IgD-negative memory B cell (primary cell): ENCODE measurements at regions not wholly inside any gene's neighbourhood (a gene's known extent, or its start where the extent isn't known, plus 50 kb on each side); places are given as distances from the start of the nearest gene placed in this dataset.
A peak's percentile ranks its signal among the peaks of the same experiment; 100 is the strongest.

ENCODE experiments used
- H3K27ac Mint-ChIP-seq, 3 donors: one replicate each; pipeline ENCODE4 v1.8.0; 2020 to 2022; ENCODE audit warnings: mild to moderate bottlenecking in 3 of 3, mixed read lengths in 3 of 3, moderate library complexity in 1 of 3
- H3K27me3 Mint-ChIP-seq: one replicate; pipeline ENCODE4 v1.8.0; 2021; ENCODE audit warnings: mixed read lengths
- H3K36me3 Mint-ChIP-seq: one replicate; pipeline ENCODE4 v1.8.0; 2020; ENCODE audit warnings: mild to moderate bottlenecking, mixed read lengths
- H3K4me1 Mint-ChIP-seq, 3 donors: one replicate each; pipeline ENCODE4 v1.8.0; 2020 to 2022; ENCODE audit warnings: mixed read lengths in 3 of 3, mild to moderate bottlenecking in 1 of 3
- H3K4me3 Mint-ChIP-seq, 4 donors: one replicate each; pipeline ENCODE4 v1.8.0; 2020 to 2022; ENCODE audit warnings: mild to moderate bottlenecking in 4 of 4, mixed read lengths in 4 of 4, moderate library complexity in 3 of 4
- H3K9me3 Mint-ChIP-seq, 3 donors: one replicate each; pipeline ENCODE4 v1.8.0; 2020 to 2021; ENCODE audit warnings: mixed read lengths in 3 of 3, mild to moderate bottlenecking in 1 of 3

GRCh38 chr2:181114021-181114420, 133.6 kb downstream of the UBE2E3 start:
- H3K4me3 Mint-ChIP-seq, result no peak overlapping the region

GRCh38 chr2:181116261-181116660, 135.9 kb downstream of the UBE2E3 start:
- H3K4me3 Mint-ChIP-seq, result no peak overlapping the region
- no peaks in the 10 kb centered on the region for H3K36me3 Mint-ChIP-seq
- H3K4me1 Mint-ChIP-seq, result peaks cover 0 to 3% (median 0%) of the 10 kb centered on the region in 3 donors
- H3K9me3 Mint-ChIP-seq, result peaks cover 0 to 3% (median 2%) of the 10 kb centered on the region in 3 donors
- no peak overlapping the region for H3K27ac Mint-ChIP-seq
- peaks cover 1% of the 10 kb centered on the region for H3K27me3 Mint-ChIP-seq

More at GRCh38 chr2:181114021-181114420, 133.6 kb downstream of the UBE2E3 start:
- Mint-ChIP-seq H3K27ac (no peak overlapping the region), H3K4me1 (no peaks in the 10 kb centered on the region), H3K9me3 (peaks cover 0 to 2% (median 0%) of the 10 kb centered on the region in 3 donors), H3K36me3 (peaks cover 2% of the 10 kb centered on the region), H3K27me3 (peaks cover 3% of the 10 kb centered on the region)

- Mint-ChIP-seq H3K9me3 (peaks cover 0 to 3% (median 2%) of the 10 kb centered on the region in 3 donors), H3K36me3 (no peaks in the 10 kb centered on the region), H3K4me3 (no peak overlapping the region), H3K27me3 (peaks cover 1% of the 10 kb centered on the region), H3K27ac (no peak overlapping the region), H3K4me1 (peaks cover 0 to 5% (median 0%) of the 10 kb centered on the region in 3 donors)
Measured at GRCh38 chr2:181117206-181117925, 137.0 kb downstream of the UBE2E3 start.

- Mint-ChIP-seq H3K36me3 (no peaks in the 10 kb centered on the region), H3K27ac (no peak overlapping the region), H3K4me3 (no peak overlapping the region), H3K4me1 (peaks cover 10 to 20% (median 14%) of the 10 kb centered on the region in 3 donors), H3K27me3 (peaks cover 1% of the 10 kb centered on the region), H3K9me3 (peaks cover 0 to 3% (median 0%) of the 10 kb centered on the region in 3 donors)
Measured at GRCh38 chr2:181120625-181121024, 140.2 kb downstream of the UBE2E3 start.

- peaks cover 0 to 3% (median 0%) of the 10 kb centered on the region in 3 donors for H3K9me3 Mint-ChIP-seq
- peaks cover 1% of the 10 kb centered on the region for H3K27me3 Mint-ChIP-seq
- no peaks in the 10 kb centered on the region for H3K36me3 Mint-ChIP-seq
- peaks cover 13 to 21% (median 14%) of the 10 kb centered on the region in 3 donors for H3K4me1 Mint-ChIP-seq
- H3K4me3 Mint-ChIP-seq, result peak overlapping the region in 2 of 4 donors; percentile 6 to 21
- peak overlapping the region in 1 of 3 donors; percentile 1 for H3K27ac Mint-ChIP-seq
Measured at GRCh38 chr2:181121996-181122395, 141.6 kb downstream of the UBE2E3 start.

GRCh38 chr2:181122601-181123000, 142.2 kb downstream of the UBE2E3 start:
- Mint-ChIP-seq H3K27me3 (peaks cover 1% of the 10 kb centered on the region), H3K9me3 (peaks cover 0 to 3% (median 0%) of the 10 kb centered on the region in 3 donors), H3K4me1 (peaks cover 14 to 21% (median 15%) of the 10 kb centered on the region in 3 donors), H3K4me3 (no peak overlapping the region), H3K36me3 (no peaks in the 10 kb centered on the region), H3K27ac (no peak overlapping the region)

- H3K9me3 Mint-ChIP-seq, result peaks cover 0 to 3% (median 0%) of the 10 kb centered on the region in 3 donors
- peak overlapping the region; percentile 0 to 52 (median 50) for H3K4me3 Mint-ChIP-seq
- peaks cover 14 to 21% (median 15%) of the 10 kb centered on the region in 3 donors for H3K4me1 Mint-ChIP-seq
- H3K27ac Mint-ChIP-seq, result peak overlapping the region; percentile 8 to 94 (median 84)
- H3K36me3 Mint-ChIP-seq, result no peaks in the 10 kb centered on the region
- H3K27me3 Mint-ChIP-seq, result no peaks in the 10 kb centered on the region
Measured at GRCh38 chr2:181123798-181124231, 143.4 kb downstream of the UBE2E3 start.

- Mint-ChIP-seq H3K4me1 (peaks cover 14 to 21% (median 15%) of the 10 kb centered on the region in 3 donors), H3K9me3 (peaks cover 0 to 4% (median 1%) of the 10 kb centered on the region in 3 donors), H3K36me3 (no peaks in the 10 kb centered on the region), H3K27me3 (no peaks in the 10 kb centered on the region), H3K27ac (peak overlapping the region; percentile 8 to 94 (median 84)), H3K4me3 (peak overlapping the region in 2 of 4 donors; percentile 2 to 23)
Measured at GRCh38 chr2:181124497-181124896, 144.1 kb downstream of the UBE2E3 start.

GRCh38 chr2:181125359-181125758, 145.0 kb downstream of the UBE2E3 start:
- Mint-ChIP-seq H3K27me3 (no peaks in the 10 kb centered on the region), H3K4me3 (peak overlapping the region in 1 of 4 donors; percentile 4), H3K36me3 (no peaks in the 10 kb centered on the region), H3K9me3 (peaks cover 0 to 4% (median 1%) of the 10 kb centered on the region in 3 donors), H3K4me1 (peaks cover 14 to 21% (median 15%) of the 10 kb centered on the region in 3 donors), H3K27ac (no peak overlapping the region)

- H3K4me3 Mint-ChIP-seq, result no peak overlapping the region
- no peak overlapping the region for H3K27ac Mint-ChIP-seq
- peaks cover 0 to 2% (median 1%) of the 10 kb centered on the region in 3 donors for H3K9me3 Mint-ChIP-seq
- no peaks in the 10 kb centered on the region for H3K36me3 Mint-ChIP-seq
- peaks cover 18 to 21% (median 20%) of the 10 kb centered on the region in 3 donors for H3K4me1 Mint-ChIP-seq
- H3K27me3 Mint-ChIP-seq, result no peaks in the 10 kb centered on the region
Measured at GRCh38 chr2:181126311-181126868, 146.0 kb downstream of the UBE2E3 start.

- Mint-ChIP-seq H3K9me3 (peaks cover 0 to 2% (median 1%) of the 10 kb centered on the region in 3 donors), H3K4me1 (peaks cover 18 to 22% (median 20%) of the 10 kb centered on the region in 3 donors), H3K27me3 (no peaks in the 10 kb centered on the region), H3K36me3 (no peaks in the 10 kb centered on the region), H3K27ac (no peak overlapping the region), H3K4me3 (no peak overlapping the region)
Measured at GRCh38 chr2:181128199-181128598, 147.8 kb downstream of the UBE2E3 start.

GRCh38 chr2:181129364-181130056, 149.1 kb downstream of the UBE2E3 start:
- Mint-ChIP-seq H3K27me3 (no peaks in the 10 kb centered on the region), H3K4me3 (no peak overlapping the region), H3K36me3 (no peaks in the 10 kb centered on the region), H3K4me1 (peaks cover 9 to 12% (median 12%) of the 10 kb centered on the region in 3 donors), H3K9me3 (peaks cover 0 to 2% (median 1%) of the 10 kb centered on the region in 3 donors), H3K27ac (peak overlapping the region in 1 of 3 donors; percentile 6)

GRCh38 chr2:181130686-181131085, 150.3 kb downstream of the UBE2E3 start:
- peaks cover 6 to 8% (median 7%) of the 10 kb centered on the region in 3 donors for H3K4me1 Mint-ChIP-seq
- H3K9me3 Mint-ChIP-seq, result peaks cover 0 to 2% (median 1%) of the 10 kb centered on the region in 3 donors
- no peaks in the 10 kb centered on the region for H3K27me3 Mint-ChIP-seq
- H3K36me3 Mint-ChIP-seq, result no peaks in the 10 kb centered on the region
- no peak overlapping the region for H3K4me3 Mint-ChIP-seq
- H3K27ac Mint-ChIP-seq, result no peak overlapping the region

GRCh38 chr2:181131584-181131983, 151.2 kb downstream of the UBE2E3 start:
- H3K36me3 Mint-ChIP-seq, result no peaks in the 10 kb centered on the region
- H3K27ac Mint-ChIP-seq, result peak overlapping the region in 1 of 3 donors; percentile 61
- peaks cover 0 to 2% (median 1%) of the 10 kb centered on the region in 3 donors for H3K9me3 Mint-ChIP-seq
- H3K4me1 Mint-ChIP-seq, result peaks cover 4 to 6% (median 6%) of the 10 kb centered on the region in 3 donors
- peak overlapping the region in 1 of 4 donors; percentile 7 for H3K4me3 Mint-ChIP-seq
- no peaks in the 10 kb centered on the region for H3K27me3 Mint-ChIP-seq

GRCh38 chr2:181138816-181139215, 158.4 kb downstream of the UBE2E3 start:
- no peak overlapping the region for H3K27ac Mint-ChIP-seq
- H3K4me3 Mint-ChIP-seq, result no peak overlapping the region
- H3K9me3 Mint-ChIP-seq, result no peaks in the 10 kb centered on the region
- H3K4me1 Mint-ChIP-seq, result peaks cover 0 to 4% (median 2%) of the 10 kb centered on the region in 3 donors
- H3K36me3 Mint-ChIP-seq, result no peaks in the 10 kb centered on the region
- H3K27me3 Mint-ChIP-seq, result no peaks in the 10 kb centered on the region
